Activated CD8-positive, alpha-beta memory T cell treated with anti-CD3 and anti-CD28 coated beads, Interleukin-2, amount 10 ng/mL, durations not matched to agents 7 days and 5 days (primary cell): ENCODE measurements at regions not wholly inside any gene's neighbourhood (a gene's known extent, or its start where the extent isn't known, plus 50 kb on each side); places are given as distances from the start of the nearest gene placed in this dataset.

Source experiments
- ATAC-seq: fragments of 150-1000 bp; cut with Tn5 transposase; one replicate; pipeline ENCODE4 v1.10.0; 2021; ENCODE audit warnings: moderate library complexity
- CTCF ChIA-PET: fragments of 350-600 bp; sonication (Branson Sonifier 250); formaldehyde crosslinking; loops from one replicate; lab custom pipeline; 2021; ENCODE audit warnings: antibody characterized with exemption; lab: Charles Lee
- DNase-seq: peaks from one replicate; pipeline ENCODE4 v3.0.0-alpha.2; 2020
- H3K27ac Mint-ChIP-seq: one replicate; pipeline ENCODE4 v1.8.0; 2021; ENCODE audit warnings: mild to moderate bottlenecking, mixed read lengths
- H3K27me3 Mint-ChIP-seq: one replicate; pipeline ENCODE4 v1.8.0; 2021; ENCODE audit warnings: mixed read lengths
- H3K36me3 Mint-ChIP-seq: one replicate; pipeline ENCODE4 v1.8.0; 2021; ENCODE audit warnings: mild to moderate bottlenecking, mixed read lengths
- H3K4me1 Mint-ChIP-seq: one replicate; pipeline ENCODE4 v1.8.0; 2021; ENCODE audit warnings: mixed read lengths
- H3K4me3 Mint-ChIP-seq: one replicate; pipeline ENCODE4 v1.8.0; 2021; ENCODE audit warnings: mild to moderate bottlenecking, moderate library complexity, mixed read lengths
- H3K9me3 Mint-ChIP-seq: one replicate; pipeline ENCODE4 v1.8.0; 2022; ENCODE audit warnings: low read depth, mixed read lengths

DNA sequence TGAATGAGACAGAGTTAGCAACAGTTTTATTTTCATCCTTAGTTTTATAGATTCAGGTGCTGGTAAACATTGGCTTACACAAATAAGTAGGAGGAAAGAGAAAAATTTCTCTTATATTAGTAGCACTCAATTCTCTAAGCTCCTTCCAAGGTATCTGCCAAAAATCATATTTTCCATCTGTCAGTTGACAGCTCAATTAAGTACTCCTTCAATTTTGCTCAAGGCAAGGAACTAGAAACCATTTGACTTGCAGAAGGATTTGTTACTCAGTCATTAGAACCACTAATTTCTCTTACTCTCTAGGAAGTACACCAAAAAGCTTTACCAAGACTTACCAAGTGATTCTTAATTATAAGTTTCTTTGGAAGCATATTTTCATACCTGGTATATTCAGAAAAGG, 101.4 kb upstream of the ATP8B1 start:
- peaks cover 7% of the 10 kb centered on the region for H3K27me3 Mint-ChIP-seq
- H3K4me1 Mint-ChIP-seq, result no peaks in the 10 kb centered on the region
- ATAC-seq, result no peak
- no peak overlapping the region for H3K4me3 Mint-ChIP-seq
- H3K9me3 Mint-ChIP-seq, result no peaks in the 10 kb centered on the region
- H3K27ac Mint-ChIP-seq, result no peak overlapping the region
- DNase-seq, result no peak
- no peaks in the 10 kb centered on the region for H3K36me3 Mint-ChIP-seq
- CTCF ChIA-PET, result interaction anchor here (0.6 kb wide), 1 partner anchor 292 kb away, joined by 4 read pairs; no protein-coding TSS in a partner anchor

DNA sequence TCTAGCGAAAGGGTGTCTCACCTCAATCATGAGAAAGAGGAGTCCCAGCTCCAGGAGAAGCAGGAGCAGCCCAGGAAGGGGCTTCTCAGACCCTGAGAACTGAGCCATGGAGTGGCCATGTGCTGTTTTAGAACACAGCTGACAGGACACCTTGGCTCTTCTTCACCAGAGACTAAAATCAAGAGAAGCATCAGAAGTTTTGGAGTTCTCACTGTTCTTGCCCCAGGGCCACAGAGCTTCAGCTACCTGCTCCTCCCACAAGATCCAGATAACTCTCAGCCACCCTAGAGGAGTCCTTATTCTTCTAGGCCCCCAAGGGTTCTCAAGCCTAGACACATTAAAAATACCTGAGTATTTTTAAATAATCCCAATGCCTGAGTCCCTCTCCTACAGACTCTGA, 99.6 kb upstream of the ATP8B1 start:
- H3K27me3 Mint-ChIP-seq, result peaks cover 9% of the 10 kb centered on the region
- H3K4me3 Mint-ChIP-seq, result no peak overlapping the region
- H3K27ac Mint-ChIP-seq, result no peak overlapping the region
- H3K9me3 Mint-ChIP-seq, result no peaks in the 10 kb centered on the region
- no peaks in the 10 kb centered on the region for H3K36me3 Mint-ChIP-seq
- CTCF ChIA-PET, result no interaction called here
- ATAC-seq (no peak), DNase-seq (no peak)
- no peaks in the 10 kb centered on the region for H3K4me1 Mint-ChIP-seq

DNA sequence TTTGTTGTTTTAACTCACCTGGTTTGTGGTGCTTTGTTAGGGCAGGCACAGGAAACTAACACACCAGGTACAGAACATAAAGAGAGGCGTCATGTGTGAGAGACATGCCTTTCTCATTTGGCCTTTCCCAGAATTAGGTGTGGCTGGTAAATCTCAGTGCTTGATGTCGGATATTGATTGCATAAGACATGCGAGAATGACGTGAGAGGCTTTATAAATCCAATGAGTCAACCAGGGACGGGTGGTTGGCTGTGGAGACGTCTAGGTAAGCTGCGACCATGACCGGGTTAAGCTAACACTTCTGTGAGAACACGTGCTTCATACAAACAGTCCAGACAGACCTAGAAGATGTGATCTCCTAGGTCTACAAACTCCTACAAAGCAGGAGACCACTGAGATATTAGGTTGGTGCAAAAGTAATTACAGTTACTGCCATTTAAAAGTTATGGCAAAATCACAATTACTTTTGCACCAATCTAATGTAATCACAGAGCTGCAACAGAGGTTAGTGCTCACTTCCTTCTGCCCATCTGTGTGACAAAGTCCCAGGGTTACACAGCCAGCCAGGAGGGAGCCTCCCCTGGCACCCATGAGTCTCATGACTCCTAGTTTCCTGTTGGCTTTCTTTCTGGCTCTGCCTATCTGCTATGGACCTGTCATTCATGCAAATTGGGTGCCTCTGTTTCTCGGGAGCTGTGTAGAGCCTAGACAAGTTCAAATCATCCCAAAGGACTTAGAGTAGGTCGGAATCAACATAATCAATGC, 98.9 kb upstream of the ATP8B1 start:
- H3K27ac Mint-ChIP-seq, result no peak overlapping the region
- H3K4me3 Mint-ChIP-seq, result no peak overlapping the region
- DNase-seq (no peak), ATAC-seq (no peak)
- no peaks in the 10 kb centered on the region for H3K9me3 Mint-ChIP-seq
- no peaks in the 10 kb centered on the region for H3K4me1 Mint-ChIP-seq
- peaks cover 5% of the 10 kb centered on the region for H3K27me3 Mint-ChIP-seq
- no peaks in the 10 kb centered on the region for H3K36me3 Mint-ChIP-seq
- CTCF ChIA-PET, result no interaction called here

DNA sequence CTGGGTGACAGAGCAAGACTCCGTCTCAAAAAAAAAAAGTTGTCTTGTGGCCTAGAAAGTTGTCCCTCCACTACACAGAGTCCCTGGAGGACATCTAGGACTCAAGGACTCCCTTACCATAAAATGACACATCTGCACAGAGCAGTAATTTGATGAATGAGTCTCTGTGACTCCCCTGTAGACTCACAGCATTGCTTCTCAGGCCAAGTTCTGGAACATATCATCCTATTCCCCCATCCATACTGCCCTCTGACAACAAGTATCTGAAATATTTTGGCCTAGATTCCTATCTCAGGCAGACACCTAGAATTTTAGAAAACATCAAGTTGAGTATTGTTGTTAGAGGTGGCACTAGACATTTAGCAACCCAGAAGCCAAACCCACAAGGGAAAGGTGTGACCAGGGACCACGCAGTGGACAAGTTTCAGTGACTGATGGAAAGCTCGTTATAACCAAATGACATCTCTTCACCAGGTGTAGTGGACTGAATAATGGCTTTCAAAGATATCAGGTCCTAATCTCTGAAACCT, 97.9 kb upstream of the ATP8B1 start:
- no peak for ATAC-seq
- Mint-ChIP-seq H3K9me3 (no peaks in the 10 kb centered on the region), H3K36me3 (no peaks in the 10 kb centered on the region), H3K27me3 (peaks cover 5% of the 10 kb centered on the region), H3K27ac (no peak overlapping the region), H3K4me3 (no peak overlapping the region), H3K4me1 (no peaks in the 10 kb centered on the region)
- no peak for DNase-seq
- CTCF ChIA-PET, result interaction anchor here (1.4 kb wide), 1 partner anchor 11 kb away, joined by 3 read pairs; no protein-coding TSS in a partner anchor

DNA sequence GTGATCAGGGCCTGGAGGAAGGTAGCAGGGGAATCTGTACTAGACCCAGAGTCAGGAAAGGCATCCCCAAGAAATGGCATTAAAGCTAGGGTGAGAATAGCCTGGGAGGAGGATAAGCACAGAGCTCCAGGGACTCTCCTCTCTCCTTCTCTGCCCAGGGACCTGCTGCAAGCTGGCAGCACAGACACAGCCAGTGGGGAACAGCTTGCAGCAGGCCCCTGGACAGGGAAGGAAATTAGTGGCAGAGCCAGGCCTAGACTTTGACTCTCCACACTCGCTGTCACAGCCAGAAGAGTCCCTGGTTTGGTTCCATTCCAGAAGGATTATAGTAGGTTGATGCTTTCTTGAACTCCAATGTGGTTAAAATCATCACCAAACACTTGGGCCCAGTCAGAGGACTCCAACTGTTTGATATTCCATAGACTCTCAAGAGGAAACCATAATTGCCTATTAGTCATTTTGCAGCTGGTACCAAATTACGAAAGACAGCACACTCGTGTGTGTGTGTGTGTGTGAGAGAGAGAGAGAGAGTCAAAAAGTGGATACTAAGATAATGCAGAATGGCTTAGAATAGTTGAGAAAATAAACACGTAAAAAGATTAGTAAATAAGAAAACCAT, 95.5 kb upstream of the ATP8B1 start:
- H3K4me3 Mint-ChIP-seq, result no peak overlapping the region
- H3K4me1 Mint-ChIP-seq, result no peaks in the 10 kb centered on the region

DNA sequence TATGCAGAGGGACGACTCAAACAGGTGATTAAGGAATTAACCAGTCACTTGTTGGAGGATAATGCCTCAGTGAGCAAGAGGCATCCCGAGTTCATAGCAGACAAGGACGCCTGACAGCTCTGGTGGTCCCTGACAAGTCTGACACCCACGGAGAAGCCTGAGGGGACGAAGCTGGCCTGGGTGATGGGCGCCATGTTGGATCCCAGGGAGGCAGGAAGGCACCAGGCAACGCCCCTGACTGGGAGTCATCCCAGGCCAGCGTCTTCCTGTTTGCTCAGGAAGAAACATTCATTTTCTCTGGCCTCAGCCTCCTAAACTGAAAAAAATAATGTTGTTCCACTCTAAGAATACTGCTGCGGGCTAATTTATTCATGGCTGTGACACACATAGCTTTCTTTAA, 92.1 kb upstream of the ATP8B1 start:
- no peaks in the 10 kb centered on the region for H3K36me3 Mint-ChIP-seq

More for the DNA sequence above, 95.5 kb upstream of the ATP8B1 start:
- ATAC-seq (no peak), DNase-seq (no peak)
- no peak overlapping the region for H3K27ac Mint-ChIP-seq
- no peaks in the 10 kb centered on the region for H3K9me3 Mint-ChIP-seq
- no peaks in the 10 kb centered on the region for H3K36me3 Mint-ChIP-seq
- CTCF ChIA-PET, result no interaction called here
- H3K27me3 Mint-ChIP-seq, result peaks cover 3% of the 10 kb centered on the region

DNA sequence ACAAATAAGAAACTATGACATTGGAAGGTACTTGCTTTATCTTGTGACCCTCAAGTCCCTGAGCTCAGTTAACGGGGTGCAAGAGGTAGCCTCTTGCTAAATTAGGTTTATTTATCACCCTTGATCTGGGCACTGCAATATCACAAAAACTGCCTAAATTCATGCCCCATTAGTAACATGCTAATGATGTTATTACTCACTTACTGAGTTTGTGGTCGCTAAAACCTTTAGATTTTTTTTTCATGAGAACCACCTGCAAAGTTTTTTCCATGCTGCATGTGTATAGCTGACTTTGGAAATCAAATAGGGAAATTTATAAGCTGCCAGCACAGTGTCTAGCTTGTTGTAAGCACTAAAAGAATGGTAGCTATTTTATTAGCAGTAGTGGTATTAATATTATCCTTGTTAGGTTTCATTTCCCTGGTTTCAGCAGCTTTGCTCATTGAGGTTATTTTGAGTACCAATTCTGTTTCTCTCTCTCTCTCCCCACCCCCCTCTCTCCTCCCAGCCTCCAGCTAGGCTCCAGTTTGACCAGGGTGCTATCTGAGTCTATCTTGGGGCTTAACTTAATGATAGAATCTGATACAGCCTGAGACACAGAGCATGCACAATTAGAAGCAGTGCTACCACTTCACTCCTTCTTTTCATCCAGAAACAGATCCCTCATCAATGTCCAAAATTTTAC, 88.7 kb upstream of the ATP8B1 start:
- Mint-ChIP-seq H3K9me3 (peaks cover 5% of the 10 kb centered on the region), H3K27me3 (no peaks in the 10 kb centered on the region), H3K4me3 (no peak overlapping the region), H3K36me3 (no peaks in the 10 kb centered on the region), H3K27ac (no peak overlapping the region), H3K4me1 (no peaks in the 10 kb centered on the region)
- CTCF ChIA-PET, result interaction anchor here (1.1 to 1.3 kb wide), 2 partner anchors 10 to 218 kb away, joined by 3 to 4 read pairs; no protein-coding TSS in a partner anchor
- DNase-seq, result no peak
- ATAC-seq, result no peak

More for the DNA sequence above, 92.1 kb upstream of the ATP8B1 start:
- ATAC-seq (no peak), DNase-seq (no peak)
- H3K4me1 Mint-ChIP-seq, result no peaks in the 10 kb centered on the region
- H3K9me3 Mint-ChIP-seq, result no peaks in the 10 kb centered on the region
- H3K27ac Mint-ChIP-seq, result no peak overlapping the region
- no peak overlapping the region for H3K4me3 Mint-ChIP-seq
- peaks cover 3% of the 10 kb centered on the region for H3K27me3 Mint-ChIP-seq
- CTCF ChIA-PET, result no interaction called here

DNA sequence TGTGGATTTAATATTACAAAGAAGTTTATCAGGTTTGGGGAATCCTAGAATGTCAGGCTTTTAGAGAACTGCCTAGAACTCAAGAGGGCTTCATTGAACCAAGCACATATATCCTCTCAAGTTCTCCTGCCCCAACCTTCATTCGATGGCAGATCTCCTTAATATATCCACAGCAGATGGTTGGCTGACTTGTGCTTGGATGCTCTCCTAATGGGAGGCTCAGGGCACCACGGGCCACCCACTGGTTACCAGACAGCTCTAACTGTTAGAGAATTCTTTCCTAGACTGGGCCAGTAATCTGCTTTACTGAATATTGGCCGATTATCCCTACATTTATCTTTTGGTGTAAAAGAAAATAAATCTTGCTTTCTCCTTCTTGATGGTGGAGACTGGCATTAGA, 87.2 kb upstream of the ATP8B1 start:
- ATAC-seq, result no peak
- no peak for DNase-seq
- Mint-ChIP-seq H3K9me3 (peaks cover 5% of the 10 kb centered on the region), H3K27me3 (no peaks in the 10 kb centered on the region), H3K36me3 (no peaks in the 10 kb centered on the region), H3K4me3 (no peak overlapping the region), H3K27ac (no peak overlapping the region), H3K4me1 (no peaks in the 10 kb centered on the region)
- CTCF ChIA-PET, result no interaction called here

DNA sequence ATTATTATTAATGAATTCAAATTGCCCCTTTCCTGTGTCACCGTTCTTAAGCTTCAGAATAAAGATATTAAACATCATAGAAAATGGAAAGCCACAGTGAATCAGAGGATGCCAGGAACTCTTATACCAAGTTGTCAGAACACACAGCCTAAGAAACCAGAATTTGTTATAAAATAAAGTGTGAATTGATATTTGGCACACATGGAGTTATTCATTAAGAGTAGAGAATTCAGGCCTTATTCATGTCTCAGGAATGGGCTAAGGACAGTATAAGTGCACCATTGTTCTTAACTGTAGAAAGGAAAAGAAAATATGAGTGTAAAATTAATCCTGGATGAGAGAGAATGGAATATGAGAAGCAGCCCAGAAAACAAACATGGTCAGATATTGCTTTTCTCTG, 86.7 kb upstream of the ATP8B1 start:
- Mint-ChIP-seq H3K4me1 (no peaks in the 10 kb centered on the region), H3K9me3 (peaks cover 5% of the 10 kb centered on the region), H3K36me3 (no peaks in the 10 kb centered on the region), H3K27ac (no peak overlapping the region), H3K27me3 (no peaks in the 10 kb centered on the region), H3K4me3 (no peak overlapping the region)
- no peak for ATAC-seq
- no peak for DNase-seq
- CTCF ChIA-PET, result no interaction called here

DNA sequence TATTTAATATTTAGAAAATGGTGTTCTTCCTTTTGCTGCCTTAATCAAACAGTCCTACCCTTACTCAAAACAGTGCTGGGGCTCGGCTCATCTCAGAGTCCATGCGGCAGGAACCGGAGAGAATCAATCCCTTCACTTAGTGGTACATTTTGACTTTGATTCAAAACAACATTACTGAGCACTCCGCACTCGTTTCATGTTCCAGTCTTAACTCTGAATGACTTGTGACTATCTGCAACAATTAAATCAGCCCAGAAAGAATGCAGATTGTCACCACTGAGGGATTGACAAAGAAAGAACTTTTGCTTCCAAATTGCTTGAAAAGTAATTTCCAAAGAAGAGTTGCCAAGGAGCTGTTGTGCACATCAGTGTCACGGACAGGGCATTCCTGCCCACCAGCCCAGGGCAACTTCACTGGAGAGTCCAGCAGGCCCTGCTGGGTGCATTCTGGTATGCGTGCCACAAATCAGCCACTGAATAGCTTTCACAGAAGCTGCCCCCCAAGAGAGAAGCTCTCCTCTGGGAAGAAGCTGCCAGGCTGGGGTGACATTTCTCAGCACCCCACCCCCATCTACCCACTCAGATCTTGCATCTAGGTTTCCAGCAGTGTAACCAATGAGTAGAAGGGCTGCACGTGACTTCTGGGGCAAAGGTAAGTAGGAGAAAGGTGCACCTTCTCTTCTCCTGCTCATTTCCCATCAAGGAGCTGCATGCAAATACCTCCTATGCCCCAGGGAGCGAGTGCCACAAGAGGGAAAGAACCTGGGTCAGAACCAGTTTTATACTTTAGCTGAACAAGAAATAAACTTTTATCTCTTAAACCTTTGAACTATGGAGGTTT, 84.6 kb upstream of the ATP8B1 start:
- DNase-seq (no peak), ATAC-seq (no peak)
- no peaks in the 10 kb centered on the region for H3K36me3 Mint-ChIP-seq
- CTCF ChIA-PET, result no interaction called here
- H3K4me3 Mint-ChIP-seq, result no peak overlapping the region
- no peak overlapping the region for H3K27ac Mint-ChIP-seq
- H3K9me3 Mint-ChIP-seq, result peaks cover 5% of the 10 kb centered on the region
- H3K27me3 Mint-ChIP-seq, result no peaks in the 10 kb centered on the region
- no peaks in the 10 kb centered on the region for H3K4me1 Mint-ChIP-seq

DNA sequence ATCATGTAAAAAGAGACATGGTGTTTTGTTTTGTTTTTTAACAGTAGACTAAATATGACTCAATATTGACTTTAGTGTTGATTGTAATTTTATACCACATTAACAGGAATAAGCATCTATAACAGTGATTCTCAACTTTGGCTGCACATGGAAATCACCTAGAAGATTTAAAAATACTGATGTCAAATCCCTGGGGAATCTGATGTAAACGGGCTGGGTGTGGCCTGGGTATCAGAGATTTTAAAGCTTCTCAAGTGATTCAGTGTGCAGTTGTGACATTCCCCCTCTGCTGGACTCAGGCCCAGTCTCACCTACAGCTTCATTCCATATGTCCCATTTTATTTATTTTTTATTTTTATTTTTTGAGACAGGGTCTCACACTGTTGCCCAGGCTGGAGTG, 82.8 kb upstream of the ATP8B1 start:
- peaks cover 5% of the 10 kb centered on the region for H3K9me3 Mint-ChIP-seq
- no peak for DNase-seq
- no peak overlapping the region for H3K4me3 Mint-ChIP-seq
- ATAC-seq, result no peak
- CTCF ChIA-PET, result no interaction called here
- no peaks in the 10 kb centered on the region for H3K36me3 Mint-ChIP-seq
- H3K27me3 Mint-ChIP-seq, result no peaks in the 10 kb centered on the region
- no peaks in the 10 kb centered on the region for H3K4me1 Mint-ChIP-seq
- H3K27ac Mint-ChIP-seq, result no peak overlapping the region

DNA sequence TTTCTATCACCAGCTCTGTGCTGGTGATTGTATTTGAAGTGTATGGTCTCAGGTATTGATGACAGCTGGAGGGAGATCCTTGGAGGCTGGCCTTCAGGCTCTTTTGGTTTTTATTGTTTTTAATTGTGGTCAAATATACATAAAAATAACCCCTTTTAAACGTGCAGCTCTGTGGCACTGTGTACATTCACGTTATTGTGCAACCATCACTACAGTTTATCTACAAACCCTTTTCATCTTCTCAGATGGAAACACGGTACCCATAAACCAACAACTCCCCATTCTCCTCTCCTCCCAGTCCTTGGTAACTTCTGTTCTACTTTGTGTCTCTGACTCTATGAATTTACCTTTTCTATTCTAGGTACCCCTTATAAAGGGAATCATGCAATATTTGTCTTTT, 79.3 kb upstream of the ATP8B1 start:
- CTCF ChIA-PET, result interaction anchor here (0.9 to 2.2 kb wide), 11 partner anchors 9 to 299 kb away, joined by 3 to 11 read pairs (median 4); partner anchors contain the start of gene NEDD4L
- DNase-seq, result no peak
- Mint-ChIP-seq H3K4me3 (no peak overlapping the region), H3K36me3 (no peaks in the 10 kb centered on the region), H3K9me3 (peaks cover 7% of the 10 kb centered on the region), H3K4me1 (no peaks in the 10 kb centered on the region), H3K27ac (no peak overlapping the region), H3K27me3 (no peaks in the 10 kb centered on the region)
- ATAC-seq, result no peak
